ENCODE measurements at regions not wholly inside any gene's neighbourhood (a gene's known extent, or its start where the extent isn't known, plus 50 kb on each side); places are given as distances from the start of the nearest gene placed in this dataset.

DNA sequence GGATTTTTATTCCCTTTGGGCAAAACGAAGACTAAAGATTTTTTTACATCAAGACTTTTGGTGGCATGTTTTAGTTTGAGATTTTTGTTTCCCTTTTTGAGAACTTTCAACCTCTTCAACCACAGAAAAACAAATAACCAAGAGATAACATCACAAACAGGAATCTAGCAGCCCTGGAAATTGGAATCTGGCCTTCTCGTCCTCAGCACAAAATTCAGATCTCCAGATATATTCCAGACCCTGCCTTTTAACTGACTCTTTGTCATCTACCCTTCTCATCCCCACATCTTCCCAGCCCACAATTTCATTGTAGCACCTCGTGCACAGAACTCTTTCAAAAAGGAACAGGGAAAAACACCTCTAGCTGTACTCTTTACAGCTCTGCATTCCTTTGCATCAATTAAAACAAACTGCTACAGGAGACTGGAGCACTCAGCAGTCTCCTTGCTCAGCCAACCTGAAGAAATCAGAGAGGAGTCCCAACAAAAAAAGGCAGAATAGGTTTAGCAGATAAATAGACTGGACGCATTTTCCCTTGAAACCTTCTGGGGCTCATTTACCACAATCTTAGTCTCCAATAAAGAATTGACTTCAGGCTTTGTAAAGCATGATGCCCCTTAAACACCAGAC lies 251.0 kb downstream of the TTLL7 start:
- TF ChIP-seq, protein P1, sequence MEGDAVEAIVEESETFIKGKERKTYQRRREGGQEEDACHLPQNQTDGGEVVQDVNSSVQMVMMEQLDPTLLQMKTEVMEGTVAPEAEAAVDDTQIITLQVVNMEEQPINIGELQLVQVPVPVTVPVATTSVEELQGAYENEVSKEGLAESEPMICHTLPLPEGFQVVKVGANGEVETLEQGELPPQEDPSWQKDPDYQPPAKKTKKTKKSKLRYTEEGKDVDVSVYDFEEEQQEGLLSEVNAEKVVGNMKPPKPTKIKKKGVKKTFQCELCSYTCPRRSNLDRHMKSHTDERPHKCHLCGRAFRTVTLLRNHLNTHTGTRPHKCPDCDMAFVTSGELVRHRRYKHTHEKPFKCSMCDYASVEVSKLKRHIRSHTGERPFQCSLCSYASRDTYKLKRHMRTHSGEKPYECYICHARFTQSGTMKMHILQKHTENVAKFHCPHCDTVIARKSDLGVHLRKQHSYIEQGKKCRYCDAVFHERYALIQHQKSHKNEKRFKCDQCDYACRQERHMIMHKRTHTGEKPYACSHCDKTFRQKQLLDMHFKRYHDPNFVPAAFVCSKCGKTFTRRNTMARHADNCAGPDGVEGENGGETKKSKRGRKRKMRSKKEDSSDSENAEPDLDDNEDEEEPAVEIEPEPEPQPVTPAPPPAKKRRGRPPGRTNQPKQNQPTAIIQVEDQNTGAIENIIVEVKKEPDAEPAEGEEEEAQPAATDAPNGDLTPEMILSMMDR (IDR thresholded peaks at IDR 0.05; ENCODE audit: low read depth, low read length): no peak
- in situ Hi-C loops (cut with HindIII; ENCODE audit: low sequenced_read_pairs): no loop called here
- no peak for DNase-seq (ENCODE audit: low read depth, low spot score)
- no peak overlapping the region for H3K4me3 ChIP-seq (ENCODE audit: low read depth, low read length)

DNA sequence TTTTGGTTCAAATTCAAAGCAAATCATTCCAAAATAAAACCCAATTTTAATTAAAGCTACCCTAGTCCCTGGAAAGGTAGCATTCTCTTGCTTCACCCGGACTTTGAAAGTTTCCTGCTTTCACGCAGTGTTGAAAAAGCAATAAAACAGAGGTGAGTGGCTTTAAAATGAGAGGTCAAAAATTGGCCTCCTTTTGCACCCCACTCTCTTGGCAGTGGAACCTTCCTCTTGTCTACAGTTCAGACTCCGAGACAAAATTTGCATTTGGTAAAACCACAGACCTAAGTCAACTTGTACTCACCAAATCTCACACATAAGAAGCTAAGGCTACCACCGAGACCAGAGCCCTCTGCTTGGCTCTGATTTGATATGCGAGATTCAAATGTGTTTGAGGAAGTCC lies 252.7 kb downstream of the TTLL7 start:
- TF ChIP-seq, protein P1 (IDR thresholded peaks at IDR 0.05; ENCODE audit: low read depth, low read length): no peak
- in situ Hi-C loops (cut with HindIII; ENCODE audit: low sequenced_read_pairs): no loop called here
- no peak overlapping the region for H3K4me3 ChIP-seq (ENCODE audit: low read depth, low read length)
- DNase-seq (ENCODE audit: low read depth, low spot score): no peak

DNA sequence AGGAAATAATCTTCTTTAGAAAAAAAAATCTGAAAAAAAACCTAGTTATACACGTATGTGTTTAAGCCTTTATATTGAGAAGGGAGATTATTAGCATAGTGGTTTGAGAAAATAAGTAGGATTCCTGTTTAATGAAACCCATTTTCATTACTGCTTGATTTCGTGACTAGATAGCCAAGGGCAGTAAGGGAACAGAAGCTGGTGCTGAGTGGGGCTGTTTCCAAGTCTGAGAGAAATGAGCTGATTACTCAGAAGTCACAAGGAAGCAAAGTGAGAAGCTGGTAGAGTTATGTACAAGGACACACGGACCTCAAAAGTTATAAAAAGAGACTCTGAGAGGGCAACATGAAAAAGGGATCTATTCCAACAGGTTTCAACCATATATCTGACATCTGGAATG lies 256.5 kb downstream of the TTLL7 start:
- in situ Hi-C loops (cut with HindIII; ENCODE audit: low sequenced_read_pairs): no loop called here

DNA sequence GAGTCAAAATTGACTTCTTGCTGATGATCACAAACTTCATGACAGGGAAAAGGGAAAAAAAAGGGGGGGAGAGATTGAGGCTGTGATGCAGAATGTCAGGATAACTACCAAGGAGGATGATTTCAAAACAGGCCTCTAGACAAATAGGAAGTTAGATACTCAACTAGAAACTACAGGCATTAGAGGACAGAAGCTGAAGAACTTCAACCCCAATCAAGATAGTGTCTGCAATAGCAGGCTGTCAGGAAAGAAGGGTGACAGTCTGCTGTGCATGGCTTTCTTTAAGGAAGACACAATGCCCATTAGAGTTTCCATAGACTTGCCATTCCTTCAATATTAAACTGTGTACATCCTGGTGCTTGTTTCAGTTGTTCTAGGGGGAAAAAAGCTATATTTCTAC lies 257.2 kb downstream of the TTLL7 start:
- TF ChIP-seq, protein P1 (IDR thresholded peaks at IDR 0.05; ENCODE audit: low read depth, low read length): no peak
- no peak for DNase-seq (ENCODE audit: low read depth, low spot score)
- H3K4me3 ChIP-seq (ENCODE audit: low read depth, low read length): no peak overlapping the region
- in situ Hi-C loops (cut with HindIII; ENCODE audit: low sequenced_read_pairs): no loop called here

More for the DNA sequence above, 256.5 kb downstream of the TTLL7 start:
- TF ChIP-seq, protein P1 (IDR thresholded peaks at IDR 0.05; ENCODE audit: low read depth, low read length): no peak
- no peak for DNase-seq (ENCODE audit: low read depth, low spot score)
- H3K4me3 ChIP-seq (ENCODE audit: low read depth, low read length): no peak overlapping the region

DNA sequence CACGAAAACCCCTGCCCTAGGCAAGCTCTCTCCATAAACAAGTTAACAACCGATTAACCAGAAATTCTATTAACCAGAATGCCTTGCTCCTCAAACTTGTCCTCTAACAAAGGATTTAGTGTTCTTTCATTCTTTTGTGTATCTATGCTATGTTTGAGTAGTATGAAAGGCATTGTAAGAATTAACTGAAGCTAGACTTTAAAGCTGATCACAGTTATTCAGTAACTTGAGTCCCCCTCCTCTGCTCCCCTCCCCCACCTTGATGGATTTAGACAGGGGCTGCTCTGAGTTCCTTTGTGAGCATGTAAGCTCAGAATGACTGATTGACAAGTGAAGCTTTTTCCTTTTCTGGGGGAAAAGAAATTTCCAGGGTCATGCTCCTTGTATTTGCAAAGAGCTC lies 257.6 kb downstream of the TTLL7 start:
- TF ChIP-seq, protein P1 (IDR thresholded peaks at IDR 0.05; ENCODE audit: low read depth, low read length): no peak
- in situ Hi-C loops (cut with HindIII; ENCODE audit: low sequenced_read_pairs): no loop called here
- no peak overlapping the region for H3K4me3 ChIP-seq (ENCODE audit: low read depth, low read length)
- no peak for DNase-seq (ENCODE audit: low read depth, low spot score)

DNA sequence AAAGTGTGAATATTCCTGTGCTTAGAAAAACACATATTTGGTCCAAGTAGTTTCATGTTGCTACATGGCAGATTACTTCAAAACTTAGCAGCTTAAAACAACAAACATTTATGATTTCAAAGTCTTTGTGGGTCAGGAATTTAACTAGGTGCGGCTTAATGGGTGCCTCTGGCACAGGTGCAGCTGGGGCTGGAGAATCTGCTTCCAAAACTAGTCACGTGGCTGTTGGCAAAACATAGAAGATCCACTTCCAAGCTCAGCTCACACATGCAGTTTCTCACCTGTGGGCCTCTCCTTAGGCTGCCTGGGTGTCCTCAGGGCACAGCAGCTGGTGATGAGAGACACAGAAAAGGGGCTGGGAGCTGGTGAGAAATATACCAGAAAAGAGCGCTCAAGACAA lies 263.4 kb downstream of the TTLL7 start:
- H3K4me3 ChIP-seq (ENCODE audit: low read depth, low read length): no peak overlapping the region
- in situ Hi-C loops (cut with HindIII; ENCODE audit: low sequenced_read_pairs): no loop called here
- TF ChIP-seq, protein P1 (IDR thresholded peaks at IDR 0.05; ENCODE audit: low read depth, low read length): no peak
- no peak for DNase-seq (ENCODE audit: low read depth, low spot score)

Measured in astrocyte of the spinal cord (primary cell).